Effector memory CD8-positive, alpha-beta T cell (primary cell): ENCODE measurements at regions not wholly inside any gene's neighbourhood (a gene's known extent, or its start where the extent isn't known, plus 50 kb on each side); places are given as distances from the start of the nearest gene placed in this dataset.

Source experiments
- ATAC-seq: fragments of 150-1000 bp; cut with Tn5 transposase; replicated peaks from 2 replicates; pipeline ENCODE4 v1.10.0; 2021; ENCODE audit warnings: mild to moderate bottlenecking, moderate library complexity
- DNase-seq, 3 experiments: peaks; one replicate each; pipeline ENCODE4 v3.0.0; 2021
- H3K27ac Mint-ChIP-seq, 2 donors: one replicate each; pipeline ENCODE4 v1.8.0; 2022; ENCODE audit warnings: mild to moderate bottlenecking in 2 of 2, mixed read lengths in 2 of 2, moderate library complexity in 2 of 2
- H3K27me3 Mint-ChIP-seq, 2 donors: one replicate each; pipeline ENCODE4 v1.8.0; 2022; ENCODE audit warnings: mixed read lengths in 2 of 2
- H3K36me3 Mint-ChIP-seq: one replicate; pipeline ENCODE4 v1.8.0; 2022; ENCODE audit warnings: mild to moderate bottlenecking, moderate library complexity, mixed read lengths; ENCODE audit not compliant: insufficient read depth
- H3K4me1 Mint-ChIP-seq, 2 donors: one replicate each; pipeline ENCODE4 v1.8.0; 2022; ENCODE audit warnings: low read depth in 2 of 2, mixed read lengths in 2 of 2
- H3K4me3 Mint-ChIP-seq, 2 donors: one replicate each; pipeline ENCODE4 v1.8.0; 2022; ENCODE audit warnings: mild to moderate bottlenecking in 2 of 2, mixed read lengths in 2 of 2, moderate library complexity in 2 of 2
- H3K9me3 Mint-ChIP-seq, 2 donors: one replicate each; pipeline ENCODE4 v1.8.0; 2022; ENCODE audit warnings: mixed read lengths in 2 of 2

DNA sequence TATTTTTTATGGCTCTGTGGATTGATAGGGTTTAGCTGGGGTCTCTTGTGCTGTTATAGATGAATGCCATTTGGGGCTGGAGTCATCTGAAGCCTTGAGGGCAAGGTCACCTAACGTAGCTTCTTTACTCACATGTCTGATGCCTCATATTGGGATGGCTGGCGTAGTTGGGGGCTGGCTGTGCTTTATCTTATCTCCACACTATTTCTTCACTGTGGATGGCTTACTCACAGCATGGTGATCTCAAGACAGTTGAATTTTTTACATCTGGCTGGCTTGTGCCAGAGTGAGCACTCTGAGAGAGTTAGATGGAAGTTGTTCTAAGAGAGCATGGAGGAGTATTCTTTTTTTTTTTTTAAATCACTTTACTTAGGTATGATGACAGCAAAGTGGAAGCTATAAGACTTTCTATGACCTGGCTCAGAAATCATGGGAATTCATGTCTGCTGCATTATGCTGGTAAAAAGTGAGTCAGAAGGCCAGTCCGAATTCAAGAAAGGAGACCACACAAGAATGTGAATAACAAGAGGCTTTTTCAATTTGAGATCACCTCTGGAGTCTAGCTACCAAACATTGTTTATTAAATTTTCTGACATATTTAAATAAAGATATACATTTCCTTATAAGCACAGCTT is 252.4 kb upstream of the TPK1 start:
- Mint-ChIP-seq H3K27ac (no peak overlapping the region), H3K9me3 (peaks cover 0 to 1% of the 10 kb centered on the region in 2 donors), H3K27me3 (no peaks in the 10 kb centered on the region), H3K4me1 (no peaks in the 10 kb centered on the region), H3K36me3 (no peaks in the 10 kb centered on the region), H3K4me3 (no peak overlapping the region)
- DNase-seq (no peak), ATAC-seq (no peak)

DNA sequence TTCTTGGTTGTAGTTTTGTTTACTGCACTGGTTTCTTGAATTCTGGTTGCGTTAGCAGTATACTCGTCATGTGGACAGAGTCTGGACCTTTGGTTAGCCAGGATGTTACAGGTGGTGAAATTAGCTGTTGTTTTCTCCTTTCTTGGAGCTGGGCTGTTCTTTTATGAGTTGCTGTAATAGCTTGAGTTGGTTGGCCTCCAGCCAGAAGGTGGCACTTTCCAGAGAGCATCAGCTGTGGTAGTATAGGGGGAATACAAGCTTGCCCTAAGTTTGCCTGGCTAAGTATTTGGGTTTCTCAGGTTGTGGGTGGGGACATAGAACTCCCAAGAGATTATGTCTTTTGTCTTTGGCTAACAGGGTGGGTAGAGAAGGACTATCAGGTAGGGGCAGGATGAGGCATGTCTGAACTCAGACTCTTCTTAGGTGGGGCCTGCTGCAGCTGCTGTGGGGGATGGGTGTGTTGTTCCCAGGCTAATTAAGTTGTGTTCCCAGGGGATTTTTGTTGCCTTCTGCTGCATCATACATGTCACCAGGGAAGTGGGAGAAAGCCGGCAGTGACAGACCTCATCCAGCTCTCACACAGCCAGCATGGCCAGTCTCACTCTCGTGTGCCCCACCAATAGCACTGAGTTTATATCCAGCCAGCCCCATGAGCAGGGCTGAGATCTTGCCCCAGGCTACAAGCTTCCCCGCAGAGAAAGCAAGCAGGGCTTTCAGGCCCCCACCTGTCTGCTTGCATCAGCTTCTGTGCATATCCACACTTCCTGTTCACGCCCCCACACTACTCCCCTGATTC is 246.7 kb upstream of the TPK1 start:
- DNase-seq, result no peak
- Mint-ChIP-seq H3K9me3 (peaks cover 0 to 1% of the 10 kb centered on the region in 2 donors), H3K4me1 (no peaks in the 10 kb centered on the region), H3K27ac (no peak overlapping the region), H3K4me3 (no peak overlapping the region), H3K27me3 (peaks cover 0 to 6% of the 10 kb centered on the region in 2 donors), H3K36me3 (no peaks in the 10 kb centered on the region)
- no peak for ATAC-seq

DNA sequence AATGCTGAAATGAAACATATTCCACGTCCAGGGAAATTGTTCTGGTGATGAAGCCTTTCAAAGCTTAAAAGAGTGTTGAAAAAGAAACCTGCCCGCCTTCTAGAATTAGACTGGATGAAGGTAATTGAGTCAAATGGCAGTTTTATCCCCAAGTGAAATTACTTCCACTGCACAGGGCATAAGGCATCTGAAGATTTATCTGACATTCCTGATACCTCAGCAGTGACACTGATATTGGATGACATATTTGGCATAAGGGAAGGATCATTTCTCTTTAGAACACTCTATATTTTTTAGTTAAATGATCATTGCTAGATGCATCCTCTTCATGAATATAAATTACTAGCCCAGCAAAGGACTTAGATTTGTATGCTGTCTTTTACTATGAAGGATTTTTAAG is 229.6 kb upstream of the TPK1 start:
- H3K4me3 Mint-ChIP-seq, result no peak overlapping the region
- DNase-seq (no peak), ATAC-seq (no peak)
- no peaks in the 10 kb centered on the region for H3K36me3 Mint-ChIP-seq
- no peaks in the 10 kb centered on the region for H3K27me3 Mint-ChIP-seq
- no peak overlapping the region for H3K27ac Mint-ChIP-seq
- no peaks in the 10 kb centered on the region for H3K9me3 Mint-ChIP-seq
- no peaks in the 10 kb centered on the region for H3K4me1 Mint-ChIP-seq

DNA sequence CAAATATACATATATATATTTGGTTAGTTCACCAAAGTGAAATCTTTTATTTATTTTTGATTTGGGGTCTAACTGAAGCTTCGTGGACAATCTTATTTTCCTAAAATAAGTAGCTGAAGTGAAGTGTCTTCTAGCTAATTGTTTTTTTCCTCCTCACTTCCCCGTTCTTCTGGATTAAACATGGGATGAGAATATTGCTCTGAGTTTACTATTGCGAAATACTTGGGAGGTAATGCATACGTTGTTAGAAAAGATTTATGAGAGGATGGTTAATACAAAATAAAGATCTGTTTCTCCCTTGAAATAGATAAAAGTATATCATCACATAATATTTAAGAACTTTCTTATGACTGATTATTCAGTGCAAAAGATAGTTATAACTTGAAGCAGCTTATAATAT is 228.3 kb upstream of the TPK1 start:
- Mint-ChIP-seq H3K36me3 (no peaks in the 10 kb centered on the region), H3K27ac (no peak overlapping the region), H3K4me3 (no peak overlapping the region), H3K27me3 (no peaks in the 10 kb centered on the region), H3K4me1 (no peaks in the 10 kb centered on the region), H3K9me3 (no peaks in the 10 kb centered on the region)
- ATAC-seq (no peak), DNase-seq (no peak)

DNA sequence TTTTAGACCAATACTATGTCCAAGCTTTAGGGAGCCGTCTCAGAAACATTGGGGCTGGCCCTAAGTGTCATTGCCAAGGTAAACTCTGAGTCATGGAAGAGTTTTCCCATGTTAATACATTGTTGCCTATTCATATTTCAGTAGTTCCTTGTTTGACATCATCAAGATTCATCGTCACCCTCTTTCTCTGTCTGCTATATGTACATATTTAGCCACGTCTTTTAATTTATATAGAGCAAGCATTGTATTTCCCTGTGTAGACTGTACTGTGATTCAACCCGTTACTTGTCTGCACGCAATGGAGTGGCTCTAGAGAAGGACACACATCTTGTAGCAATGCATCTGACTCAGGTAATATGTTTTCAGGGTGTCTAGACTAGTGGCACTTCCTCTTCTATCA is 217.9 kb upstream of the TPK1 start:
- no peaks in the 10 kb centered on the region for H3K36me3 Mint-ChIP-seq
- ATAC-seq (no peak), DNase-seq (no peak)
- no peak overlapping the region for H3K27ac Mint-ChIP-seq
- no peak overlapping the region for H3K4me3 Mint-ChIP-seq
- H3K9me3 Mint-ChIP-seq, result peaks cover 0 to 6% of the 10 kb centered on the region in 2 donors
- H3K4me1 Mint-ChIP-seq, result no peaks in the 10 kb centered on the region
- H3K27me3 Mint-ChIP-seq, result peaks cover 10% of the 10 kb centered on the region in 2 donors

DNA sequence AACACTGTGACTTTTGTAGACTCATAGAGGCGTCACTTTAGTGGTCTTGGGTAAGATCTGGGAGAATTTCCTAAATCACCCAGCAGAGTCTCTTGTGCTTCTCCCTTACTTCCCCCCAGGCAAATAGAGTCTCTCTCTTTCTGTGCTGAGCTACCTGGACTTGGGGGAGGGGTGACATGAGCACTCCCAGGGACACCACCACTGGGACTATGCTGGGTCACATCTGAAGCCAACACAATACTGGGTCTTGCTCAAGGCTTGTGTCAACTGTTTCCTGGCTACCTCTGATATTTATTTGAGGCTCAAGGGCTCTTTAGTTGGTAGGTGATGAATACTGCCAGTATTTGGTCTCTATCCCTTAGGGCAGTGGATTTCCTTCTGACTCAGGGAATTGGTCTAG is 214.6 kb upstream of the TPK1 start:
- H3K36me3 Mint-ChIP-seq, result no peaks in the 10 kb centered on the region
- H3K27me3 Mint-ChIP-seq, result peaks cover 10% of the 10 kb centered on the region in 2 donors
- H3K27ac Mint-ChIP-seq, result no peak overlapping the region
- H3K4me3 Mint-ChIP-seq, result no peak overlapping the region
- H3K9me3 Mint-ChIP-seq, result peaks cover 0 to 6% of the 10 kb centered on the region in 2 donors
- ATAC-seq (no peak), DNase-seq (no peak)
- no peaks in the 10 kb centered on the region for H3K4me1 Mint-ChIP-seq

DNA sequence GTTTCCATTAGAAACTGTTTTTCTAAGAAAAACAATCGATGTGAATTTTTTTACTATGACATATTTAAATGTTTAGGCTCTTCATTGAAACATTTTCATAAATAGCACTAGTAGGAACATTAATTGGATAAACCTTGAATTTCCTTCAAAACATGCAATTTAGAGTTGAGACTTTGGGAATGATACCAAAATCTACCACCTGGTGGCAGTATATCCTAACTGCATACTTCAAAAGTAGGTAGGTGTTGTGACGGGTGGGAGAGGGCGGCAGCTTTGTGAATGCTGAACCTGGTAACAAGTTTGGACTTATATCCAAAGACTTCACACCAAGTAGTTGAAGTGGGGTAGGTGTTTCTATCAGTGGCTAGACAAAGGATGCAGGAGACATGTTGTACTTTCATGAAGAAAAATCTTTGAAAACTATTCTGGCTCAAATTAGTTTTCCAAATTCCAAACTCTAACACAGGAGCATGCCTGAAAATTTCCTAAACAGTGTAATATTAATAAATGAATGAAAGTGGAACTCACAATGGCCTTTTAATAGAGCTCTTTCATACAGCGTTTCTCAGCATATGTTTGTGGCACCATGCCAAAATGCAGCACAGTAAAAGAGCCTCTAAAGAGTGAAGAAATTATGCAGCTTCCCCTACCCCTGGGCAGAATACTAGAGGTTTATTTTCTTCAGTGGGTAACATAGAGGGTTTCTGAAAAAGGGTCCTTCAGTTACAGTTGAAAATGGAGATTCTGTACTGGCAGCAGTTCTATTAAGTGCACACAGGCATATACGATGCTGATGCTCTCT is 201.0 kb upstream of the TPK1 start:
- H3K4me3 Mint-ChIP-seq, result no peak overlapping the region
- peak; percentile 60 for ATAC-seq
- peaks cover 0 to 8% of the 10 kb centered on the region in 2 donors for H3K9me3 Mint-ChIP-seq
- no peak overlapping the region for H3K27ac Mint-ChIP-seq
- H3K36me3 Mint-ChIP-seq, result no peaks in the 10 kb centered on the region
- no peaks in the 10 kb centered on the region for H3K4me1 Mint-ChIP-seq
- DNase-seq, result peak; percentile 14 to 24 (median 18)
- peaks cover 5 to 17% of the 10 kb centered on the region in 2 donors for H3K27me3 Mint-ChIP-seq

DNA sequence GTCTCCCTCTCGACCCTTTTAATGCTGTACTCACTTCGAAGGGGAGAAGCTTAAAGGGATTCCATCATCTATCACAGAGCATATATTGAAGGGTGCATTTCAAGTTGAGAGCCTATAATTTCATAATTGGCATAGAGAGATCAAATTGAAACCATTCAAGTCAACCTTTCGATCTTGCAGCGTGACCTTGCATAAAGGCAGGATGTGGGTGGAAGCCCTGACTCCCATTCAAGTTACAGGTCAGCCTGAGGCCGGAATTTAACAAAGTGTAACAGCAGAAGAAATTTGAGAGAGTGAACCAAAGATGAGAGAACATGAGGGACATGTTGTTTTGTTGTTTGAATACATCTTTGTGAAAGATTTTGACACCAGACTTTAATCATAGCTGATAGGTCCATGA is 195.3 kb upstream of the TPK1 start:
- H3K27me3 Mint-ChIP-seq, result peaks cover 0 to 9% of the 10 kb centered on the region in 2 donors
- DNase-seq, result no peak
- H3K4me1 Mint-ChIP-seq, result no peaks in the 10 kb centered on the region
- peaks cover 0 to 8% of the 10 kb centered on the region in 2 donors for H3K9me3 Mint-ChIP-seq
- no peaks in the 10 kb centered on the region for H3K36me3 Mint-ChIP-seq
- no peak overlapping the region for H3K27ac Mint-ChIP-seq
- ATAC-seq, result no peak
- H3K4me3 Mint-ChIP-seq, result no peak overlapping the region

DNA sequence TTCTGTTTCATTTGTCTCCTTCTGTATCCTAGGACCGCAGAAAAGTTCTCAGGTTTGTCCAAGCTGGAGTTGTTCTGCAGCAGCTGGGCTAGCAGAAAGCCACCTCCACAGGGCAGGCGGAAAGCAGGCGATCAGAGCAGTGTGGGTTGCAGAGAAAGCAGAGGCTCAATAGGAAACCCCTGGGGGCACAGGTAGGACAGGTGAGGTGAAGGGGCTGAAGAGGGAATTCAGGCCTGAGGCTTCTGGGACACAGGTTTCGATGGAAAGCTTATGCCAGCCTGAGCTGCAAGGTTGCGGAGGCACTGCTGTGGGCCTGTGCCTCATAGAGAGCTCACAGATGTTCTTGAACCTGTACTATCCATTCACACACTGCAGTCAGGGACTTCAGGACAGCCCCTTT is 194.9 kb upstream of the TPK1 start:
- peaks cover 0 to 8% of the 10 kb centered on the region in 2 donors for H3K9me3 Mint-ChIP-seq
- H3K27me3 Mint-ChIP-seq, result peaks cover 0 to 5% of the 10 kb centered on the region in 2 donors
- ATAC-seq (no peak), DNase-seq (no peak)
- no peaks in the 10 kb centered on the region for H3K36me3 Mint-ChIP-seq
- H3K4me3 Mint-ChIP-seq, result no peak overlapping the region
- H3K4me1 Mint-ChIP-seq, result no peaks in the 10 kb centered on the region
- H3K27ac Mint-ChIP-seq, result no peak overlapping the region

DNA sequence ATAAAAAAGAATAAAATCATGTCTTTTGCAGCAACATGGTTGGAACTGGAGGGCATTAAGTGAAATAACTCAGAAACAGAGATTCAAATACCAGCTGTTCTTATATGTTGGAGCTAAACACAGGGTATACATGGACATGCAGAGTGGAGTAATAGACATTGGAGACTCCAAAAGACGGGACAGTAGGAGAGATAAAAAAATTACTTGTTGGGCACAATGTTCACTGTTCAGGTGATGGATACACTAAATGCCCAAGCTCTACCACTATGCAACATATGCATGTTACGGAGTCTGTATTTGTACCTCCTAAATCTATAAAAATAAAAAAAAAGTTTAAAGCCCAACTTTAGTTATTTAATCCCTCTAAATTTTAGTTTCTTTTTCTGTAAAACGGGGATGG is 184.6 kb upstream of the TPK1 start:
- Mint-ChIP-seq H3K9me3 (no peaks in the 10 kb centered on the region), H3K4me1 (no peaks in the 10 kb centered on the region), H3K4me3 (no peak overlapping the region)

DNA sequence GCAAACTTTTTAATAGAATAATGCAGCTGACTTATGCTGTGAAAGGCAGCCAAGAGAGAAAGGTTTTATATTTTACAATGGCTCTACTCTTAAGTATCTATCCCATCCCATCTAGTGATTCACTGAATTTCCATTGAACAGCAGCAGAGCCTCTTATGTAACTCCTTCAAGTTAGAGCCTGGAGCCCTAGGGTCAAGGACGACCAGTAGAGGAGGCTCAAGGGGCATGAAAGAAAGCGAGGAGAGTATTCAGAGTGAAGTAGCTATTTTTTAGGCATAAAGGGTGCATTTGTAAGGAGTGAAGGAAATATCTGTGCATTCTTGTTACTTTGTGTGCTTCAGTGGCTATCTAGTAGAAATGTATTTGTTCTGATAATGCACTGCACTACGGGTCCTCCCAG is 180.2 kb upstream of the TPK1 start:
- Mint-ChIP-seq H3K36me3 (no peaks in the 10 kb centered on the region), H3K9me3 (no peaks in the 10 kb centered on the region), H3K4me3 (no peak overlapping the region), H3K27me3 (peaks cover 0 to 9% of the 10 kb centered on the region in 2 donors), H3K4me1 (no peaks in the 10 kb centered on the region), H3K27ac (no peak overlapping the region)
- DNase-seq, result no peak
- no peak for ATAC-seq

More for the DNA sequence above, 184.6 kb upstream of the TPK1 start:
- no peak for DNase-seq
- Mint-ChIP-seq H3K27ac (no peak overlapping the region), H3K36me3 (no peaks in the 10 kb centered on the region), H3K27me3 (peaks cover 0 to 9% of the 10 kb centered on the region in 2 donors)
- ATAC-seq, result no peak

DNA sequence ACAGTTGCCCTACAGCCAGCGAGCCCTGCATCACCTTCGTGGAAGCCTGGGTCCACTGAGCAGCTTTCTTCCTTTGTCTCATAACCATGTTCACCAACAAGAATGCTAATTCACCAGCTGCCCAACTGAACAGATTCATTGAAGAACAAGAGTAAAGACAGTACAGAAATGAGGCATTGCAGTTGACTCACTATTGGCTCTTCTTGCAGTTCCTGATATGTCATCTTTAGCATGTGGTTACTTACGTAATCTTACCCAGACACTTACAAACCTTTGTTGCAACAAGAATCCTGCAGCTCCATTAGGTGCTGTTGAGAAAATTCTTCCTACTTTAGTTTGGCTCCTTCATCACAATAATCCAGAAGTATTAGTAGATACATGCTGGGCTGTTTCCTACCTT is 174.0 kb upstream of the TPK1 start:
- H3K4me3 Mint-ChIP-seq, result no peak overlapping the region
- H3K27me3 Mint-ChIP-seq, result no peaks in the 10 kb centered on the region
- no peaks in the 10 kb centered on the region for H3K4me1 Mint-ChIP-seq
- DNase-seq (no peak), ATAC-seq (no peak)
- H3K9me3 Mint-ChIP-seq, result no peaks in the 10 kb centered on the region
- no peak overlapping the region for H3K27ac Mint-ChIP-seq
- no peaks in the 10 kb centered on the region for H3K36me3 Mint-ChIP-seq

DNA sequence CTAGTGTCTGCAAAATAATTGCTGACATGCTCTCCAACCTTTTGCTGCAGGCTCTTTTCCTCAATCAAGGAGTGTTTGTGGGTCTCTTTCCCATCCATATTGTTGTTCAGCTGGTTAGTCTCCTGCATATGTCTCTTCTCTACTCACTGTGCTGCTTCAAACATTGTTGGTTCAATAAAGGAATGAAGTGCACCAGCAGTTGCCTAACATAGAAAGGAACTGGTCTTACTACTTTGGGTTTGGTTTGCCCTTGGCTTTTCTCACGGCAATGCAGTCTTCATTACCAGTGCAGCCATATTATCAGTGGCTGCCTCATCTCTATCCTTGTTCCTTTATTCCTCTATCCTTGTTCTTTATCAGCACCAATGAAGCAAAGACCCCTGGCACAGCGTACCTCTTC is 169.7 kb upstream of the TPK1 start:
- Mint-ChIP-seq H3K9me3 (peaks cover 2 to 15% of the 10 kb centered on the region in 2 donors), H3K4me1 (no peaks in the 10 kb centered on the region), H3K36me3 (no peaks in the 10 kb centered on the region), H3K27me3 (no peaks in the 10 kb centered on the region), H3K27ac (no peak overlapping the region), H3K4me3 (no peak overlapping the region)
- DNase-seq, result no peak
- ATAC-seq, result no peak
